BE2C (cell line): ENCODE measurements at regions not wholly inside any gene's neighbourhood (a gene's known extent, or its start where the extent isn't known, plus 50 kb on each side); places are given as distances from the start of the nearest gene placed in this dataset.

ENCODE experiments used
- DNase-seq: peaks from one replicate; pipeline ENCODE4 v3.0.0-alpha.2; 2020
- H3K27me3 ChIP-seq: fragments of 250-450 bp; sonication (Bioruptor Pico); 2 replicates; pipeline ENCODE4 v1.5.1; 2020; ENCODE audit warnings: mild to moderate bottlenecking
- H3K36me3 ChIP-seq: fragments of 250-450 bp; sonication (Bioruptor Pico); 2 replicates; pipeline ENCODE4 v1.5.1; 2020; ENCODE audit warnings: mild to moderate bottlenecking
- H3K4me1 ChIP-seq: fragments of 250-450 bp; sonication (Bioruptor Pico); 2 replicates; pipeline ENCODE4 v1.5.1; 2020
- H3K4me3 ChIP-seq: 2 replicates; pipeline ENCODE4 v1.5.1; 2011; ENCODE audit warnings: low read depth, low read length
- H3K9me3 ChIP-seq: fragments of 250-450 bp; sonication (Bioruptor Pico); 2 replicates; pipeline ENCODE4 v1.5.1; 2020
- CTCF ChIP-seq: IDR thresholded peaks from 2 replicates; pipeline ENCODE4 v1.5.1; 2012; ENCODE audit warnings: mild to moderate bottlenecking, low read depth, low read length

GRCh38 chr1:218547957-218548730 lies 203.0 kb downstream of the TGFB2 start:
- H3K36me3 ChIP-seq, result no peaks in the 10 kb centered on the region
- no peaks in the 10 kb centered on the region for H3K9me3 ChIP-seq
- 0 out of 2 replicates have a peak, but pooled peaks cover 3% of the 10 kb centered on the region for H3K27me3 ChIP-seq
- no peaks in the 10 kb centered on the region for H3K4me1 ChIP-seq
- no peak for TF ChIP-seq CTCF
- H3K4me3 ChIP-seq, result no peak overlapping the region
- no peak for DNase-seq

GRCh38 chr1:218548764-218549163 lies 203.6 kb downstream of the TGFB2 start:
- TF ChIP-seq CTCF, result no peak
- Histone ChIP-seq H3K9me3 (no peaks in the 10 kb centered on the region), H3K4me3 (no peak overlapping the region), H3K4me1 (no peaks in the 10 kb centered on the region), H3K36me3 (no peaks in the 10 kb centered on the region), H3K27me3 (0 out of 2 replicates have a peak, but pooled peaks cover 3% of the 10 kb centered on the region)
- DNase-seq, result no peak

GRCh38 chr1:218553197-218553596 lies 208.1 kb downstream of the TGFB2 start:
- no peaks in the 10 kb centered on the region for H3K4me1 ChIP-seq
- no peak overlapping the region for H3K4me3 ChIP-seq
- H3K9me3 ChIP-seq, result no peaks in the 10 kb centered on the region
- DNase-seq, result peak; percentile 23
- H3K27me3 ChIP-seq, result 0 out of 2 replicates have a peak, but pooled peaks cover 3% of the 10 kb centered on the region
- no peaks in the 10 kb centered on the region for H3K36me3 ChIP-seq
- peak; percentile 59 for TF ChIP-seq CTCF

- H3K36me3 ChIP-seq, result no peaks in the 10 kb centered on the region
- no peaks in the 10 kb centered on the region for H3K27me3 ChIP-seq
- H3K4me1 ChIP-seq, result no peaks in the 10 kb centered on the region
- no peak overlapping the region for H3K4me3 ChIP-seq
- no peaks in the 10 kb centered on the region for H3K9me3 ChIP-seq
- TF ChIP-seq CTCF, result no peak
- no peak for DNase-seq
These were observed 210.9 kb downstream of the TGFB2 start for GRCh38 chr1:218556016-218556415.

GRCh38 chr1:218557731-218558130 lies 212.6 kb downstream of the TGFB2 start:
- TF ChIP-seq CTCF, result no peak
- H3K4me1 ChIP-seq, result no peaks in the 10 kb centered on the region
- H3K4me3 ChIP-seq, result no peak overlapping the region
- peak; percentile 81 for DNase-seq
- no peaks in the 10 kb centered on the region for H3K27me3 ChIP-seq
- no peaks in the 10 kb centered on the region for H3K9me3 ChIP-seq
- no peaks in the 10 kb centered on the region for H3K36me3 ChIP-seq

- no peaks in the 10 kb centered on the region for H3K9me3 ChIP-seq
- no peaks in the 10 kb centered on the region for H3K4me1 ChIP-seq
- no peaks in the 10 kb centered on the region for H3K27me3 ChIP-seq
- no peak overlapping the region for H3K4me3 ChIP-seq
- H3K36me3 ChIP-seq, result no peaks in the 10 kb centered on the region
- DNase-seq, result no peak
- no peak for TF ChIP-seq CTCF
These were observed 213.2 kb downstream of the TGFB2 start for GRCh38 chr1:218558271-218558810.
